SK-N-SH (cell line): ENCODE measurements at regions not wholly inside any gene's neighbourhood (a gene's known extent, or its start where the extent isn't known, plus 50 kb on each side); places are given as distances from the start of the nearest gene placed in this dataset.

Experiments
- CTCF ChIA-PET: fragments of 300-600, 350-600 bp; formaldehyde crosslinking; extraction: SDS; loops from one replicate; lab custom pipeline; 2021; lab: Yijun Ruan, JAX
- POLR2A ChIA-PET: fragments of 350-600 bp; sonication (Branson Sonifier 250); formaldehyde crosslinking; extraction: SDS; loops from one replicate; lab custom pipeline; 2020; ENCODE audit warnings: antibody characterized with exemption, inconsistent platforms; lab: Yijun Ruan, JAX
- DNase-seq: peaks from one replicate; pipeline ENCODE4 v3.0.0; 2012
- H2AFZ ChIP-seq: fragments of 200-600 bp; sonication (generic); 2 replicates; pipeline ENCODE4 v1.8.1; 2016; ENCODE audit warnings: antibody characterized with exemption, mild to moderate bottlenecking, low read depth
- H3F3A ChIP-seq: fragments of 200-600 bp; sonication (generic); replicated peaks from 2 replicates; pipeline ENCODE3; 2016; ENCODE audit warnings: antibody characterized with exemption, mild to moderate bottlenecking; ENCODE audit not compliant: insufficient read depth
- H3K27ac ChIP-seq, 2 experiments: fragments of 200-500 bp in 1 of 2; fragments of 200-600 bp in 1 of 2; sonication (Bioruptor generic) in 1 of 2; sonication (generic), shearing (Covaris generic) in 1 of 2; 2 replicates each; pipeline versions ENCODE4 v1.5.1 to v1.6.1; 2014 to 2016; ENCODE audit warnings: low read depth in 2 of 2, inconsistent platforms in 1 of 2, low read length in 1 of 2, mild to moderate bottlenecking in 1 of 2, mixed read lengths in 1 of 2
- H3K27me3 ChIP-seq: fragments of 200-600 bp; sonication (generic), shearing (Covaris generic); 2 replicates; pipeline ENCODE4 v1.6.1; 2016; ENCODE audit warnings: mixed run types; ENCODE audit not compliant: insufficient read depth
- H3K36me3 ChIP-seq, 2 experiments: fragments of 200-500 bp in 1 of 2; fragments of 200-600 bp in 1 of 2; sonication (Bioruptor generic) in 1 of 2; sonication (generic) in 1 of 2; replicated peaks in 1 of 2; 2 replicates each; pipeline versions ENCODE3 to v1.5.1; 2014 to 2016; ENCODE audit warnings: low read length in 1 of 2, mild to moderate bottlenecking in 1 of 2; ENCODE audit not compliant: insufficient read depth in 2 of 2, control insufficient read depth in 1 of 2
- H3K4me1 ChIP-seq, 2 experiments: fragments of 200-500 bp in 1 of 2; fragments of 200-600 bp in 1 of 2; sonication (Bioruptor generic) in 1 of 2; sonication (generic), shearing (Covaris generic) in 1 of 2; 2 replicates each; pipeline versions ENCODE4 v1.5.1 to v1.6.1; 2014 to 2016; ENCODE audit warnings: low read depth in 1 of 2, low read length in 1 of 2, mixed run types in 1 of 2; ENCODE audit not compliant: insufficient read depth in 2 of 2, control insufficient read depth in 1 of 2
- H3K4me2 ChIP-seq: fragments of 200-600 bp; sonication (generic), shearing (Covaris generic); 2 replicates; pipeline ENCODE4 v1.6.1; 2017; ENCODE audit warnings: mixed run types
- H3K4me3 ChIP-seq, 2 experiments: fragments of 200-500 bp in 1 of 2; fragments of 200-600 bp in 1 of 2; sonication (Bioruptor generic) in 1 of 2; sonication (generic), shearing (Covaris generic) in 1 of 2; 2 replicates each; pipeline versions ENCODE4 v1.5.1 to v1.8.1; 2014 to 2016; ENCODE audit warnings: low read depth in 2 of 2, inconsistent platforms in 1 of 2, low read length in 1 of 2, mild to moderate bottlenecking in 1 of 2, mixed read lengths in 1 of 2, moderate library complexity in 1 of 2
- H3K79me2 ChIP-seq: fragments of 200-600 bp; sonication (generic); 2 replicates; pipeline ENCODE4 v1.8.1; 2017; ENCODE audit warnings: mild to moderate bottlenecking; ENCODE audit not compliant: insufficient read depth
- H3K9ac ChIP-seq: fragments of 200-600 bp; sonication (generic); 2 replicates; pipeline ENCODE4 v1.6.1; 2017; ENCODE audit warnings: mixed run types
- H3K9me2 ChIP-seq: fragments of 200-600 bp; sonication (generic); 2 replicates; pipeline ENCODE4 v1.6.1; 2017; ENCODE audit warnings: mixed run types
- H3K9me3 ChIP-seq: fragments of 200-600 bp; sonication (generic); 2 replicates; pipeline ENCODE4 v1.6.1; 2017; ENCODE audit warnings: mixed run types, mild to moderate bottlenecking, moderate library complexity
- H4K20me1 ChIP-seq: fragments of 200-600 bp; sonication (generic); 2 replicates; pipeline ENCODE4 v1.6.1; 2017; ENCODE audit warnings: mild to moderate bottlenecking, mixed run types; ENCODE audit not compliant: insufficient read depth
- EP300 ChIP-seq, 2 experiments: IDR thresholded peaks; 2 replicates each; pipeline versions ENCODE4 v1.4.0 to v1.6.1; 2012; ENCODE audit warnings: borderline replicate concordance in 1 of 2, low read depth in 1 of 2, low read length in 1 of 2
- GATA2 ChIP-seq: sonication (generic); formaldehyde crosslinking; IDR thresholded peaks from 2 replicates; pipeline ENCODE4 v1.5.0; 2020; ENCODE audit warnings: mild to moderate bottlenecking, missing genetic modification reagents
- MAX ChIP-seq: IDR thresholded peaks from 2 replicates; pipeline ENCODE4 v1.4.0; 2012; ENCODE audit warnings: low read depth
- NRF1 ChIP-seq: IDR thresholded peaks from 2 replicates; pipeline ENCODE4 v1.6.1; 2012; ENCODE audit warnings: low read depth, mild to moderate bottlenecking, low read length
- REST ChIP-seq: IDR thresholded peaks from 2 replicates; pipeline ENCODE4 v1.6.1; 2012; ENCODE audit warnings: mild to moderate bottlenecking, low read depth, low read length, moderate library complexity
- RFX5 ChIP-seq: IDR thresholded peaks from 2 replicates; pipeline ENCODE4 v1.6.1; 2012; ENCODE audit warnings: mild to moderate bottlenecking, improper control_type of control experiment, low read length
- SIN3A ChIP-seq: IDR thresholded peaks from 2 replicates; pipeline ENCODE4 v1.6.1; 2012; ENCODE audit warnings: low read depth, mild to moderate bottlenecking, low read length, moderate library complexity, borderline replicate concordance
- TCF12 ChIP-seq: IDR thresholded peaks from 2 replicates; pipeline ENCODE4 v1.4.0; 2012
- TEAD4 ChIP-seq: IDR thresholded peaks from 2 replicates; pipeline ENCODE4 v1.4.0; 2012; ENCODE audit warnings: mild to moderate bottlenecking, borderline replicate concordance; ENCODE audit not compliant: insufficient read depth
- WGBS: methylation state at CpG from one replicate; pipeline ENCODE4 v1.1.6; 2017; ENCODE audit warnings: low lambda C conversion rate; 5-methylcytosine and 5-hydroxymethylcytosine counted together
- TF ChIP-seq, protein P1 (sequence below): fragments of 200-600 bp; sonication (generic); IDR thresholded peaks from 2 replicates; pipeline ENCODE4 v1.6.1; 2017; ENCODE audit warnings: antibody characterized with exemption, mild to moderate bottlenecking, moderate library complexity
- TF ChIP-seq, protein P2 (sequence below): IDR thresholded peaks from 2 replicates; pipeline ENCODE4 v1.4.0; 2012; ENCODE audit warnings: low read depth, borderline replicate concordance
- TF ChIP-seq, protein P3 (sequence below): fragments of 150-350 bp; IDR thresholded peaks from 2 replicates; pipeline ENCODE4 v1.6.1; 2017; ENCODE audit warnings: antibody characterized with exemption, low read length, low read depth, borderline replicate concordance

GRCh38 chr4:164081371-164081770, 586.9 kb downstream of the TMA16 start:
- Histone ChIP-seq H3K79me2 (no peaks in the 10 kb centered on the region), H3K9me3 (no peaks in the 10 kb centered on the region), H3K9ac (no peak overlapping the region), H3K9me2 (no peaks in the 10 kb centered on the region), H3F3A (no peaks in the 10 kb centered on the region), H3K4me2 (no peak overlapping the region), H2AFZ (no peak overlapping the region), H3K36me3 (no peaks in the 10 kb centered on the region), H4K20me1 (no peaks in the 10 kb centered on the region), H3K4me1 (no peaks in the 10 kb centered on the region), H3K4me3 (no peak overlapping the region), H3K27ac (no peak overlapping the region), H3K27me3 (no peaks in the 10 kb centered on the region)
- POLR2A ChIA-PET = no interaction called here
- no peak for TF ChIP-seq EP300 (IDR thresholded peaks at IDR 0.05; ENCODE audit: borderline replicate concordance in 1 of 2, low read depth in 1 of 2, low read length in 1 of 2)
- no peak for TF ChIP-seq SIN3A
- TF ChIP-seq MAX = no peak
- TF ChIP-seq, protein P1, sequence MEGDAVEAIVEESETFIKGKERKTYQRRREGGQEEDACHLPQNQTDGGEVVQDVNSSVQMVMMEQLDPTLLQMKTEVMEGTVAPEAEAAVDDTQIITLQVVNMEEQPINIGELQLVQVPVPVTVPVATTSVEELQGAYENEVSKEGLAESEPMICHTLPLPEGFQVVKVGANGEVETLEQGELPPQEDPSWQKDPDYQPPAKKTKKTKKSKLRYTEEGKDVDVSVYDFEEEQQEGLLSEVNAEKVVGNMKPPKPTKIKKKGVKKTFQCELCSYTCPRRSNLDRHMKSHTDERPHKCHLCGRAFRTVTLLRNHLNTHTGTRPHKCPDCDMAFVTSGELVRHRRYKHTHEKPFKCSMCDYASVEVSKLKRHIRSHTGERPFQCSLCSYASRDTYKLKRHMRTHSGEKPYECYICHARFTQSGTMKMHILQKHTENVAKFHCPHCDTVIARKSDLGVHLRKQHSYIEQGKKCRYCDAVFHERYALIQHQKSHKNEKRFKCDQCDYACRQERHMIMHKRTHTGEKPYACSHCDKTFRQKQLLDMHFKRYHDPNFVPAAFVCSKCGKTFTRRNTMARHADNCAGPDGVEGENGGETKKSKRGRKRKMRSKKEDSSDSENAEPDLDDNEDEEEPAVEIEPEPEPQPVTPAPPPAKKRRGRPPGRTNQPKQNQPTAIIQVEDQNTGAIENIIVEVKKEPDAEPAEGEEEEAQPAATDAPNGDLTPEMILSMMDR = no peak
- CTCF ChIA-PET = no interaction called here
- WGBS = 22% methylated on average over 1 of the region's 1 CpG
- DNase-seq = no peak

DNA sequence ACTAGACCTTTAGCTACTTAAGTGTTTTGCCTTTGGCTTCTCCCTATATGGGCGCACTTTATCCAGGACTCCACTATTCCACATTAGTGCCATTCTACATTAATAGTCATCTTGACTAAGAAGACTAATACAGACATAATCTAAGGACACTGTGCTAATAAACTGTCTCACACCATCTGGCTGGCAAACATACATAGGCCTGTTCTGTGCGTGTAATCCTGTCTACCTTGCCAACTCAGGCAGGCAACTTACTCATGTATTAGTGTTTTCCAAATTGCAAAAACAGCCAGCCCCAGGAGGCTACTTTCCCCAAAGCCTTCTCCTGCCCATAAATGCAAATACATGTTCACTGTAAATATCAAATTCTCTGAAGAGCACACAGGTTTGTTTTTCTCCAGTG, 587.3 kb downstream of the TMA16 start:
- Histone ChIP-seq H3K4me1 (no peaks in the 10 kb centered on the region), H3K79me2 (no peaks in the 10 kb centered on the region), H3K9me2 (no peaks in the 10 kb centered on the region), H3K9ac (no peak overlapping the region), H3K9me3 (no peaks in the 10 kb centered on the region), H3K36me3 (no peaks in the 10 kb centered on the region), H3K27ac (no peak overlapping the region), H4K20me1 (no peaks in the 10 kb centered on the region), H3K4me3 (no peak overlapping the region), H3K27me3 (no peaks in the 10 kb centered on the region), H3F3A (no peaks in the 10 kb centered on the region), H2AFZ (no peak overlapping the region), H3K4me2 (no peak overlapping the region)
- TF ChIP-seq NRF1 (no peak), TEAD4 (no peak), GATA2 (CRISPR knock-in tag) (no peak), TCF12 (no peak), REST (no peak), RFX5 (no peak)
- TF ChIP-seq, protein P2, sequence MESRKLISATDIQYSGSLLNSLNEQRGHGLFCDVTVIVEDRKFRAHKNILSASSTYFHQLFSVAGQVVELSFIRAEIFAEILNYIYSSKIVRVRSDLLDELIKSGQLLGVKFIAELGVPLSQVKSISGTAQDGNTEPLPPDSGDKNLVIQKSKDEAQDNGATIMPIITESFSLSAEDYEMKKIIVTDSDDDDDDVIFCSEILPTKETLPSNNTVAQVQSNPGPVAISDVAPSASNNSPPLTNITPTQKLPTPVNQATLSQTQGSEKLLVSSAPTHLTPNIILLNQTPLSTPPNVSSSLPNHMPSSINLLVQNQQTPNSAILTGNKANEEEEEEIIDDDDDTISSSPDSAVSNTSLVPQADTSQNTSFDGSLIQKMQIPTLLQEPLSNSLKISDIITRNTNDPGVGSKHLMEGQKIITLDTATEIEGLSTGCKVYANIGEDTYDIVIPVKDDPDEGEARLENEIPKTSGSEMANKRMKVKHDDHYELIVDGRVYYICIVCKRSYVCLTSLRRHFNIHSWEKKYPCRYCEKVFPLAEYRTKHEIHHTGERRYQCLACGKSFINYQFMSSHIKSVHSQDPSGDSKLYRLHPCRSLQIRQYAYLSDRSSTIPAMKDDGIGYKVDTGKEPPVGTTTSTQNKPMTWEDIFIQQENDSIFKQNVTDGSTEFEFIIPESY = no peak
- TF ChIP-seq, protein P3, sequence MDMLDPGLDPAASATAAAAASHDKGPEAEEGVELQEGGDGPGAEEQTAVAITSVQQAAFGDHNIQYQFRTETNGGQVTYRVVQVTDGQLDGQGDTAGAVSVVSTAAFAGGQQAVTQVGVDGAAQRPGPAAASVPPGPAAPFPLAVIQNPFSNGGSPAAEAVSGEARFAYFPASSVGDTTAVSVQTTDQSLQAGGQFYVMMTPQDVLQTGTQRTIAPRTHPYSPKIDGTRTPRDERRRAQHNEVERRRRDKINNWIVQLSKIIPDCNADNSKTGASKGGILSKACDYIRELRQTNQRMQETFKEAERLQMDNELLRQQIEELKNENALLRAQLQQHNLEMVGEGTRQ = no peak
- POLR2A ChIA-PET = no interaction called here
- CTCF ChIA-PET = no interaction called here
- DNase-seq = no peak
- WGBS = 23% methylated on average over 2 of the region's 2 CpGs
